NCI-H748 (cell line): ENCODE measurements at regions not wholly inside any gene's neighbourhood (a gene's known extent, or its start where the extent isn't known, plus 50 kb on each side); places are given as distances from the start of the nearest gene placed in this dataset.
A peak's percentile ranks its signal among the peaks of the same experiment; 100 is the strongest.

Experiments used
- DNase-seq: peaks from one replicate; lab custom pipeline; 2025; ENCODE audit not compliant: unreplicated experiment; lab: John Stamatoyannopoulos, UW

DNA sequence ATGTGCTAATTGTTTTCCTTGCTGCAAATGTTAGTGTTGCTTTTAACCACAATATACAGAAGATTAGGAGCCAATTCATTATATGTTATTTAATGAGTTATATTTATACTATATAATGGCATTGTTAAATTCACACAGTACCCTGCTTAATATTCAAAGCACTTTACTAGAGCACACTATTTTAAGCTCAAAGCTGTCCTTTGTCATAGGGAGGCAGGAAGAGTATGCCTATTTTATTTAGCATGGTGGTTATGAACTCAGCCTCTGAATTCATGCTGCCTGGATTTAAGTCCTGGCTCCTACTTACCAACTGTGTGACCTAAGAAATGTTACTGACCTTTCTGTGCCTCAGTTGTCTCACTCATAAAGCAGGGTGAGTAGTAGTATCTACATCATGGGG is 80.5 kb downstream of the FASTKD2 start:
- no peak for DNase-seq

DNA sequence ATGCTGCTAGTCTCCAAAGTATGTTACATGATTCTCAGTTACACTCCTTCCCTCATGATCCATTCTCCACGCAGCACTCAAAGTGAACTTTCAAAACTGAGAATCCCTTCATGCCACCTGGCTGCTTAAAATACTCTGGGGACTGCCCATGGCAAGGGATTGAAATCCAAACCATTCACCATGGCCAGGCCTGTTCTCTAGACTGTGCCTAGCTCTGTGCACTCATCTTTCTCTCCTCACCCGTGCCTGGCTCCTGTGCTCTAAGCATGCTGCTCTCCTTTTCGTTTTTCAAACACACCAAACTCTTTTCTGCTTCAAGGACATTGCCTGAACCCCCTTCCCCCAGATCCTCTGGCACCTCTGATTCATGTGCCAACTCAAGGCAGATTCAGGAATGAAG is 80.9 kb downstream of the FASTKD2 start:
- DNase-seq: no peak

DNA sequence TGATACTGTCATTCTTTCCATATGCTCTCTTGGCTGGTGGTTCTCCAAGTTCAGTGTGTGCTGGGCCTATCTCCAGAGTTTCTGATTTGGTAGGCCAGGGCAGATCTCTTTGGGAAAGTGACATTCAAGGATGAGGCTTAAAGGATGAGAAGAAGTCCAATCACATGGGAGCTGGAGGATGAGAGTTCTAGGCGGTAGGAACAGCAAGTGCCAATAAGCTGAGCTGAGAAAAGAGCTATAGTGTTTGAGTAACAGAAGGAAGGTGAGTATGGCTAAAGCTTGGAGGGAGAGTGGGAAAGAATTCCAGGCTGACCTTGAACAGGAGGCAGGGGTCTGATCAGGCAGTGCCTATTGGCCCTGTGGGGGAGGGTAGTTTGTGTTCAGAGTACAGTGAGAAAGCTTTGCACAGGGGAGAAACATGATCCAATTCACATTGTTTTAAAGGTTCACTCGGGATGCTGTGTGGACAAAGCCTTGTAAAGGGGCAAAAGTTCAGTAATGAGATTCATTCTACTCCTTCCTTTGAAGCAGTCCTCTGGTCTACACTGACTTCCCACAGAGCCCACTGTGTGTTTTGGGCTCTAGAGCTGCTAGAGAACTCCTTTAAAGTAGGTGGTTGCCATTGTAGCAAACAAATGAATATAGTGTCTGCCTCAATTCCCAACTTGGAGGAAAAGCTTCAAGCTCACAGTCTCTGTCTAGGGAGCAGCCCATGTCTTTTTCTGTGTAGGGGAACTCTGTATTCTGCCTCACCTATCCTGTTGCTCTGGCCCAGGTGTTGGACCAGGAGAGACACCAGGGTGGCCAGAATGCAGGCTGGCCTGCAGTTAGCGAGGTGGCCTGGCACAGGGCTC is 81.8 kb downstream of the FASTKD2 start:
- no peak for DNase-seq

DNA sequence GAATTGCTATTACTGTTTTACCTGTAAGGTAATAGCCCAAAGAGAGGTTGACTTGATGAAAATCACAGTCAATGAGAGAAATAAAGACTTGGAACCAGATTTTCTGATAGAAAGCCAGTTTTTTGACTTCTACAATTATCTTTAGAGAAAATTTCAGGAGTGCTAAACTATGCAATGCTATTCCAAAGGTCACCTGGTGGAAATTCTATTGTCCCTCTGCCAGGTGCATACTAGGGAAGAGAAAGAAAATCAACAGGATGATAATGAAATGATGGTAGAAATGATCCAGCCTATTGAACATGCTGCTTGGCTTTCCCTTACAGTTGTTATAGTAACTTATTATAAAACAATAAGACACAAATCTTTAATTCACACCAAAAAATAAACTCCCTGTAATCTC is 85.0 kb downstream of the FASTKD2 start:
- DNase-seq: no peak

DNA sequence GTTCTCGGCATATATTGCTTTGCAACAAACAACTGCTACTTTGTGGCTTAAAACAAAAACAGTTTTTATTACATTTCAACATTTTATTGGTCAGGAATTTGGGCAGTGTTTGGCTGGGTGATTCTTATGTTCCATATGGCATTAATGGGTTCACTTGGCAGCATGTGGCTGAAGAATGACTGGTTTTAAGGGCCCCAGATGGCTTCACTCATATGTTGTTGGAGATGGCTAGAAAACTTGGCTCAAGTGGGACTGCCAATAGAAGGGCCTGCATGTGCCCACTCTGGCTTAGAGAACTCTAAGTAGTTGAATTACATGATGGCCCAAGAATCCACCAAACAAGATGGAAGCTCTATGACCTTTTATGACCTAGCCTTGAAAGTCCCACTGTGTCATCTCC is 86.1 kb downstream of the FASTKD2 start:
- DNase-seq: no peak

DNA sequence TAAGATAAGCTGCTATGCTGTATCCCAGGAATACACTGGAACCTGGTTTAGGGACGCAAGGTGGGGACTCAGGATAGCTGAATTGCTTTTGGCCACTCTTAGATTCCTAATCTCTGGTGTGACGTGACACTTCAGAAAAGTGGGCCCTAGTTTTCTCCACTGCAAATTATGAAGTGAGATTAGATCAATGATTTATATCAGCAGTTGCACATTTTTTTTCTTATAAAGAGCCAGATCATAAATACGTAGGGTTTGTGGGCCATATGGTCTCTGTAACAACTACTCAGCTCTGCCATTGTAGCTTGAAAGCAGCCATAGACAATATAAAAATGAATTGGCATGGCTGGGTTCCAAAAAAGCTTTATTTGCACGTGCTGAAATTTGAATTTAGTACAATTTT is 85.4 kb upstream of the CPO start:
- DNase-seq: no peak

DNA sequence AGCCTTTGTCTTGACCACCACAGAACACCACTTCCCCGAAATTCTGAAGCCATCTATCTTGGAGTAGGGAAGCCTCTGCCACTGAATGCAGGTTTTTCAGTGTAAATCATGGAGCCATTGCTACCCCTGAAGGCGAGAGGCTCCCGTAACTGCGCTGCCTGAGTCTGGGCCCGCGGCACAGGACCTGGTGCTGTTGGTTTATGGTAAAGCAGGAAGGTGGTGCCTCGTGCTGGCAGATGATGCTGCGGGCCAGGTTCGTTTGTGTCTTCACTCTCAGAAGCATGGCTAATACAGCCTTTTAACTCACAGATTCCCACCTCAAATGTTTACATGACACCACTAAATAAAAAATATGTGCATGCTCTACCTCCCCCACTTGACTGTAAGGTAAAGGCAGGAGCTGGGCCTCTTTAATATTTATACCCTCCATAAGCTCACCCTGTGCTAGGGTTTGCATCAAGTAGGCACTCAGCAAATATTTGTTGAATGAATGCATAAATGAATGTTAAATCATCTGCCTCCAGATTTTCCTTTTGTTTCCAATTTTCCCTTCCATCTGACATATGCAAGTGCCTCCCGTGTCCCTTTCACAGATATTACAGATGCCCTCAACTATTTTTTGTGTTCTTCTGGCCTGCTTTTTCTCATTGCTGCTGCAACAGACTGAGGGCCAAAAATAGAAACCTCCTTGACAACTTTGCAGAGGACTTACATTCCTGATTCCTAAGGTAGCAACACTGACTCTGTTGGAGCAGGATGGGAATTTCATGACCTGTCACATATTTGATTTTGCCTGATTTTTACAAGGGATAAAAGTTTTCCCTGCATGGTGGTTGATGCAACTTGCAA is 83.5 kb upstream of the CPO start:
- no peak for DNase-seq

DNA sequence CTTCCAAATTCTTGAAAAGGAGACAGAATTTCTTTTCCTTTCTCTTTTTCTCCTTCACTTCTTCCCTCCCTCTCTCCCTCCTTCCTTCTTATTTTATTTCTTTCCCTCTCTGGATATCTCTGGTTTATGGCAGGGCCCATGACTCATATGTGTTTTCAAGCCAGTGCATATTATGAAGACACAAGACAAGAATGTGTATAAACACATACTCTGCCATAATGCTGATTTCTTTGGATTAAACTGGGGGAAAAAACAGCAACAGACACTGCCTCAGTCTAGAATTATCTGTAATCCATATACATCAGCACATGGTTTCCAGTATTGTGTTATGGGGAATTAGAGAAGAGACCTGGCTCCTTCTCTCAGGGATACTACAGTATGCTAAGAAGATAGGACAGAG is 82.8 kb upstream of the CPO start:
- DNase-seq: no peak

DNA sequence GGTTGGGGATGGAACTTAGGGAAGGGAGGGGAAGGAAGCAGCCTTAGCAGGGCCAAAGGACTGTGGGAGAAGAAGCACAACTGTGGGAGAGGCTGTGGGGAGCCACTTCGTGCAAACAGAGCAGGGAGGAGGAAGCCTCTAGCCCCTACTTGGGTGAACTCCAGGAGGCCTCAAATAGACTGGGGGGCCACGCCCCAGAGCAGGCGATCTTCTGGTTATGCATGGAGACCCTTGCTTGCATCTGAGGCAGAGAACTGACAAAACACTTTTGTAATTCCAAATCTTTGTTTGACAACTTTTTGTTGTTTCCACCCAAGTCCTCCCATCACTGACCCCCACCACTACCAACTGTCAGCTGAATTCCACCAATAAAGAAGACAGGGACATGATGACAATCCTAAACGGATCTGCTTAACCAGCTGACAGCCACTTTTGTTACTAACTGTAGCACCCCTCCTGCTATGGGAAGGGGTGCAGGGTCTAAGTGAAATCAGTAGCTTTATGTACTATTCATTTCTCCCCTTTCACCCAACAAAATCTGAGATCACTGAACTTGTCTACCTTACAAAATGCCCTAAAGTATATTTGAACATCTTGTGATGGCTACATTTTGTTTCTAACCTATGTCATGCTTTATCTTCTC is 80.5 kb upstream of the CPO start:
- DNase-seq: no peak

DNA sequence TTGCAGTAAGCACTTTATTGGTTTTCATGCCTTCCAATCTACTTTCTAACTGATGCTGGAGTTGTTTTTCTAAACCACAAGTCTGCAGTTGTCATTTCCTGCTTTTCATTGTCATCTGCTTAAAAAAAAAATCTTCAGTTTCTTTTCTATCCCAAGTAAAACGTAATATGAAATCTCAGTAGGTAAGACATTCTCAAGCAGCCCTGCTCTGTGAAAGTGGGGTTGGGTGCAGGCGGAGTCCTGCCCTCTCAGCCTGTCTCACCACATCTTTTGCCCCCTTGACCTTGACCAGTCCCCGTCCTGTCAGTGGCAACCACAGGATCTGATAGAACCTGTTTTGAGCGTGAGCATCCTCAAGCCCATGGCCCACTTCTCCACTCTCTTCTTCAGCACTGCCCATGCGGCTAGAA is 80.0 kb upstream of the CPO start:
- no peak for DNase-seq

DNA sequence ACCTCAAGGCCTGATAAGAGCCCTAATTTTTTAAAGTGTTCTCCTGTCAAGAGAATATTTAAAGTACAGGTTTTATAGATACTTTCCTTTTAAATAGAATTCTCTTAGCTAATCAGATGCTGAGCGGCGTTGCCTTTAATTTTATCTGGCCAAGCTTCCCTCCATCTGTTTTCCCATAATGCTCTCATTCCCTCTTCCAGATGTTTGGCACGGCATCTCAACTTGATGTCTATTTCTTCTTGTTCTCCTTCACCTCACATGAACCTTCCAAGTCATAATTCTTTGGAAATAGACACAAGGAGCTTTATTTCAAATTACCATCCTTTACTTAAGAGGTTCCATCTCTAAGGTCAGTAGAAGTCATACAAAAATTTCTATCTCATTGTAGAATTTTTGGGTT is 76.1 kb upstream of the CPO start:
- DNase-seq: no peak

DNA sequence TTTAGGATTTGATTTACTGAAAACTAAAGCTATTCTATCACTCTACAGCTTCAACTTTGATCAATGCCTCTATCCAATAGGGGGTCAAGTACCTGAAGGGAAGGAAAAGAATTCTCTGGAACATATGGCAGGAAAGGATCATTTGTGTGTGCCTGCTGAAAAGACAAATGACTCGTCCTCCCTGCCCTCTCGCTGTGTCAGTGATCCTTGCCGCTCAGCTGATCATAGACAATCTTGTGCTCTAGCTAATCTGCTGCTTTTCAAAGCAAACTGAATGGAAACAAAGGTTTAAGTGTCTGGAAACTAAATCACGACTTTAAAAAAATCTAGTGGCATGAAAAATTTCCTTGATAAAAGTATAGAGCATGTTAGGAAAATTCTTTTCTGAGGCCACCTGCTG is 75.6 kb upstream of the CPO start:
- DNase-seq: no peak

DNA sequence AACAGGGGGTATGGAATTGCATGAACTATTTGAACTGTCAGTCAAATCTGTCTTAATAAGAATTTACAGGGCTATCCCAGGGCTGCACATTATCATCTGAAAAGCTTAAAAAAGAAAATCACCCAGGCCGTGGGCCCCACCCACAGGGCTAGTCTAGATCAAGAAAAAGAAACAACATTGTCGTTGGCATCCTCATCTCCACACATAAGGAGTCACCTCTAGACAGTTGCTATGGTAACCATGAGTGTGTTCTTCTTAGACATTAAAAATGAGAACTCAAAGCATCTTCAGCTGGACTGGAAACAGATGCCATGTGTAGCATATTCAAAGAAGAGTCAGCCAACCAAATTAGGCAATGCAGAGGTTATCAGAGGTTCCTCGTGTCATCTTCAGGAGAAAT is 72.3 kb upstream of the CPO start:
- peak; percentile 41 for DNase-seq

DNA sequence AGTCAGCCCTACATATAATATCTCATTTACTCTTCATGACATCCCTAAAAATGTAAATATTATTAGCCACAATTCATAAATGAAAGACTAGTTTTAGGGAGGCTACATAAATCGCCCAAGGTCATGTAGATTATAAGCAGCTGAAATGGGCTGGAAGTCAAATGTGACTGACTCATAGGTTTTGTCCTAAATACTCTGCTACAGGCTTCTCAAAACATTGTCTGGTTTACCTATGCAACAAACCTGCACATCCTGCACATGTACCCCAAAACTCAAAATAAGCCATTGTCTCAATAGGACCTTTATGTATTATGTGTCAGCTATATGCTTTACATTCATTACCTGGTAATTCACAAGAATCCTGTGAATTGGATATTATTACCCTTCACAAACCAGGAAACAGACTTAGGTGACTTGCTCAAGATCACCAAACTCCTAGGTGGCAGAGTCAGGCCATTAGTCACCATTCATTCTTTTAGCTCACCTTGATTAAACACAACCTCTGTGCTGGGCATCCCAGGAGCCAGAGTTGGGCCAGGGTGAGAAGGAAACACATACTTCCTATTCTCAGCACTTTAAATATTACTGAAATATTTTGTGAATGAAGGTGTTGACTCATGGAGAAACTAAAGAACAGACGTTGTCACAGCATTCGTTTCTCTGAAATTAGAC is 69.4 kb upstream of the CPO start:
- DNase-seq: no peak

DNA sequence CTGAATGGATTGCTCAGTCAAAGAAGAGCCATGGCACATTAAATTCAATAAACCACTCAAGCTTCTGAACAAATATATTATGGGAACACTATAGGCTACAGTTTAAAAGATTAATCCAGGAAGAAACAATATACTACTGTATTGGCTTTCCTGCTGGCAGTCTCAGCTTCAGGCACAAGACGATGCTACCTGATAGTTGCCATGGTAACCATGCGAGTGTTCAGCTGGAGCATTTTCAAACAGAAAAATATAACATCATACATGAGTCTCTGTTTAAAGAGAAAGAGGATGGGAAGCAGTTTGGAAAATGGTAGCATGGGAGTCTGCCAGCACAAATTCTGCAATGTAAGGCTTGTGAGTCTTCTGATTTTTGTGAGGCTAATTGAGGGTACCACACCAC is 65.9 kb upstream of the CPO start:
- peak; percentile 74 for DNase-seq

DNA sequence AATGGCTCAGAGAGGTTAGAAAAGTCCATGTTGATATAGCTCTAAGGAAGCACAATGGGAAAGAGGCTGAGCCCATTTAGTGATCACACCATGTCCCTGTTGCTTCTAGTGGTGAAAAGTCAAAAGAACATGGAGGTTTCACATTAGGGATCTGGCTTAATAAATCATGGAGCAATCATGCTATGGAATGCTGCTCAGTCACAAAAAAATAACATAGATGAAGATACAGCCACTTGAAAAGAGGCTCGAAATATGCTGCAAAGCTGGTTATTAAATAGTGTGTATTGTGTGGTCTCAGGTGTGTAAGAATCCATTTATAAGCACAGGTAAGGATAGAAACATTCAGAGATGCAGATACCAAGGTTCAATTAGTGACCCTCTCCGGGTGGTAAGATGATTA is 63.6 kb upstream of the CPO start:
- no peak for DNase-seq

DNA sequence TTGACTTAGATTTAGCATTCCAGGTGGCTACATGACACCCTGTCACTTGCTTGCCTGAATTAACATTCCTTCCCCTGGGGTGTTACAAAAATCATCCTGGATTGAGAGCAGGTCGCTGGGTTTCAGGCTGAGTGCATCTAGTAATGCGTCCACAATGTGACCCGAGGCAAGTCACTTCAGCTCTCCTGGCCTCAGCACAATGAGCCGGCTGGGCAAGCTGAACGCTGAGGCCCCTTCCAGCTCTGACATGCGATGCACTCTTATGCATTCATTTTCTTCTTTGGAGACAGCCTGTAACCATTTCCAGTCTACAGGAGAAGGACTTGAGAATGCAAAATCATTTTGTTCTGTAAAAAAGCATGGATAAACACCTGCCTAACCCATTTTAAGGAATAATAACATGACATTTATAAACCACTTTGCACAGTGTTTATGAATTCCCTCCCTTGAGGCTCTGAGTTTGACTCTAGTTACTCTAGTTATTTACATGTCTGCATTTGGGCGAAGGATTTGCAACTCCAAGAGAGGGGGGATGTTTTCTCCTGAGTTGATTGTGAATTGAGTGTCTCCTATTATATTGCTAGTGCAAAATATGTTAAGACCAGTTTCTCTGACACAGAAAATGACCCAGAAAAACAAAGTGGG is 63.0 kb upstream of the CPO start:
- no peak for DNase-seq

DNA sequence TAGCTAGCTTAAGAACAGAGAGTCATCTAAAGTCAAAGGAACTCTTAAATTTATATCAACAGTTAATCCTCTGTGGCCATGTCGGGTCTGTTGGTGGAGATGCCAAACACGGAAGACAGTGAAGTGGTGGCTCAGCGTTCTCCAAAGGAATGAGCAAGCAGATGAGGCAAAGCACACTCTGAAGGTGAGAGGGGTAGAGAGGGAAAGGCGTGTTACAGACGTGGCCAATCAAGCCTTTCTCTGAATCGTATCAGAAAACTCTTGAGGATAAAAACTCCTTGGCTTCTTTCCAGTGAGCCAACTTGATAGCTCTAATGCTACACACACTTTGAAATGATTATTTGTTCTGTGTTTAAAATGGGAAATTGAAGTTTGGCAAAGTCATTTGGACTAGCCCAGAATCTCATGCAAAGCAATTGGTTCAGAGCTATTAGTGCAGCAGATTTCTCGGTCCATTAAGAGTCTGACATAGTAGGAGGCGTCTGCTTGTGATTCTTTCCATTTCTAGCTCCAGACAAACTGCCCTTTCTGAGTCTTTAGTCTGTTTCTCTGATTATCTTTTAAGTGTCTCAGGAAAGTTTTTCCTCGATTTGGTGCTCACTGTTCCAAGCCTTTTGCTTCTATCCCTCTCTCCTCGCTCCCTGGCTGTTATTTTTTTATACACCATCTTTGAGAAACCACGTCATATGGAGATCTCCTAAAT is 57.5 kb upstream of the CPO start:
- no peak for DNase-seq

DNA sequence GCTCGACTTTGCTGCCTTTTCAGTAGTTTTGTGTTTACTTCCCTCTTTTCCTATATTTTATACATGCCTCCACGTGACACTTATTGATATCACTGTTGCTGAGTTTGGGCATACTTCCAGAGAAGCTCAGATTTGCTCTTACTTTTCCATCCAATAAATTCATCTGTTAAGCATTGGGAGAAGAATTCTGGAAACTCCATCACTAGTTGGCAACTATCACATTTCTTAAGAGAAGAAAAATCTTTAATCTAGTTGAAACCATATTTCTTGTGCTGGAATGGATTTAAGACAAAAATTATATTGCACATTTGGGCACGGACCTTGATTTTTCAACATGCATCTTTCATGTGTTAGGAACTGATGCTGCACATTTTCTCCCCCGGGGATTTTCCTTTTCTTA is 52.6 kb upstream of the CPO start:
- no peak for DNase-seq

DNA sequence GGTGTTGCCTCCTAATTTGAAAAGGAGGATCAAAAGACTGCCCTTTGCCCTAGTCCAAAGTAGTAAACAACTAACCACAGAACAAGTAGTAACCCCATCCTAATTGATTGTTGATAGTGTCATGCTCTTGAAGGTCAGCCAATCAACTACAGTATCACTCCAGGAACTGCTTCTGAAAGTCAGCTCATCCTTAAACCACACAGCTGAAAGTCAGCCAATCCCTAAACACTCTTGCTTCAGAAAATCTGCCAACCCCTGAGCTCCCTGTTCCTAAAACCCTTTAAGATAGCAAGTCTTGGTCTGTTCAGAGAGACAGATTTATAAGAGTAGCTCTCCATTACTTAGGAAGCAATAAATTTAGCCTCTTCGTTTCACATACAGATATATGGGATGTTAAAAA is 51.6 kb upstream of the CPO start:
- no peak for DNase-seq
